Body of pancreas (tissue), 4 donors: ENCODE measurements at regions not wholly inside any gene's neighbourhood (a gene's known extent, or its start where the extent isn't known, plus 50 kb on each side); places are given as distances from the start of the nearest gene placed in this dataset.

ENCODE experiments used
- ATAC-seq: fragments of 150-250 bp; one replicate; pipeline ENCODE4 v1.9.1; 2016
- DNase-seq, 4 donors: peaks; one replicate each; pipeline ENCODE4 v3.0.0-alpha.2; 2019
- H3K27ac ChIP-seq, 4 donors: fragments of 200-600 bp; sonication (generic); 1 replicate in 3 of 4; 2 replicates in 1 of 4; pipeline versions ENCODE4 v1.5.1 to v1.6.1; 2016 to 2019; ENCODE audit warnings: mild to moderate bottlenecking in 1 of 4, mixed read lengths in 1 of 4, moderate library complexity in 1 of 4
- H3K27me3 ChIP-seq, 2 donors: fragments of 200-600 bp; sonication (generic); one replicate each; pipeline ENCODE4 v1.6.0; 2016; ENCODE audit warnings: mild to moderate bottlenecking in 1 of 2
- H3K36me3 ChIP-seq, 2 donors: fragments of 200-600 bp; sonication (generic); replicated peaks in 1 of 2; 2 replicates each; pipeline ENCODE4 v1.5.1; 2016; ENCODE audit warnings: low read depth in 2 of 2; ENCODE audit not compliant: insufficient read depth in 1 of 2
- H3K4me1 ChIP-seq: fragments of 200-600 bp; sonication (generic); one replicate; pipeline ENCODE4 v1.6.0; 2016
- H3K4me3 ChIP-seq, 2 donors: fragments of 200-600 bp; sonication (generic); 1 replicate in 1 of 2; 2 replicates in 1 of 2; pipeline ENCODE4 v1.5.1; 2016 to 2019
- H3K9me3 ChIP-seq, 3 donors: fragments of 200-600 bp; sonication (generic); 1 replicate in 2 of 3; 2 replicates in 1 of 3; pipeline ENCODE4 v1.5.1; 2016
- CTCF ChIP-seq, 7 experiments: fragments of 450-650 bp in 4 of 7; fragments of 200-600 bp in 3 of 7; sonication (generic) in 3 of 7; IDR thresholded peaks; one replicate each; pipeline ENCODE4 v1.5.1; 2016 to 2019; ENCODE audit warnings: antibody characterized with exemption in 7 of 7
- POLR2A ChIP-seq, 3 donors: fragments of 450-650 bp; IDR thresholded peaks; one replicate each; pipeline ENCODE4 v1.6.1; 2016; ENCODE audit warnings: antibody characterized with exemption in 3 of 3, mild to moderate bottlenecking in 2 of 3
- WGBS, 2 donors: methylation state at CpG; one replicate each; pipeline ENCODE4 v1.1.5; 2017; 5-methylcytosine and 5-hydroxymethylcytosine counted together
- intact Hi-C: fragments of 100-400 bp; cut with DNase I; formaldehyde crosslinking; loops from one replicate; pipeline ENCODE4 v1.15.1; 2023

GRCh38 chr3:188104050-188104449, 49.9 kb upstream of the LPP start:
- H3K36me3 ChIP-seq, result no peaks in the 10 kb centered on the region
- ATAC-seq (no peak), DNase-seq (no peak)
- intact Hi-C loops, result no loop called here
- TF ChIP-seq CTCF (IDR thresholded peaks at IDR 0.05), result no peak
- TF ChIP-seq POLR2A (IDR thresholded peaks at IDR 0.05), result no peak
- H3K4me1 ChIP-seq, result no peaks in the 10 kb centered on the region
- H3K27ac ChIP-seq, result no peak overlapping the region
- 91 to 94% methylated on average over 5 of the region's 5 CpGs for WGBS, 2 donors
- H3K9me3 ChIP-seq, result no peaks in the 10 kb centered on the region
- no peaks in the 10 kb centered on the region for H3K27me3 ChIP-seq
- no peak overlapping the region for H3K4me3 ChIP-seq
